Endothelial cell of umbilical vein (primary cell): ENCODE measurements at regions not wholly inside any gene's neighbourhood (a gene's known extent, or its start where the extent isn't known, plus 50 kb on each side); places are given as distances from the start of the nearest gene placed in this dataset.

Experiments
- EZH2 ChIP-seq: IDR thresholded peaks from 2 replicates; pipeline ENCODE4 v1.6.1; 2012; ENCODE audit warnings: borderline replicate concordance, low read depth, mild to moderate bottlenecking, moderate library complexity, low read length, inconsistent platforms; ENCODE audit not compliant: severe bottlenecking
- POLR2AphosphoS5 ChIP-seq: IDR thresholded peaks from 2 replicates; pipeline ENCODE4 v1.6.1; 2012; ENCODE audit warnings: low read depth, mild to moderate bottlenecking, control low read depth, low read length, moderate library complexity; ENCODE audit not compliant: insufficient read depth

- TF ChIP-seq EZH2 (no peak), POLR2AphosphoS5 (no peak)
These were observed 395.7 kb upstream of the FANCL start for GRCh38 chr2:58636872-58637271.
